Right atrium auricular region (tissue), 2 donors: ENCODE measurements at regions not wholly inside any gene's neighbourhood (a gene's known extent, or its start where the extent isn't known, plus 50 kb on each side); places are given as distances from the start of the nearest gene placed in this dataset.

ENCODE experiments used
- DNase-seq: peaks from one replicate; pipeline ENCODE4 v3.0.0-alpha.2; 2019; ENCODE audit warnings: low spot score
- H3K27ac ChIP-seq, 2 donors: fragments of 200-600 bp; sonication (generic); 1 replicate in 1 of 2; 2 replicates in 1 of 2; pipeline ENCODE4 v1.5.1; 2016 to 2019
- H3K27me3 ChIP-seq, 2 donors: fragments of 200-600 bp; sonication (generic); one replicate each; pipeline versions ENCODE4 v1.5.1 to v1.6.0; 2017 to 2019
- H3K36me3 ChIP-seq: fragments of 200-600 bp; sonication (generic); one replicate; pipeline ENCODE4 v1.5.1; 2016
- H3K4me1 ChIP-seq, 2 donors: fragments of 200-600 bp; sonication (generic); one replicate each; pipeline versions ENCODE4 v1.5.1 to v1.6.0; 2017 to 2019
- H3K4me3 ChIP-seq, 2 donors: fragments of 200-600 bp; sonication (generic); 1 replicate in 1 of 2; 2 replicates in 1 of 2; pipeline ENCODE4 v1.5.1; 2017 to 2019; ENCODE audit warnings: mild to moderate bottlenecking in 1 of 2, moderate library complexity in 1 of 2
- H3K9me3 ChIP-seq, 2 donors: fragments of 200-600 bp; sonication (generic); one replicate each; pipeline ENCODE4 v1.5.1; 2019
- CTCF ChIP-seq, 2 donors: fragments of 200-600 bp; sonication (generic); IDR thresholded peaks; one replicate each; pipeline ENCODE4 v1.5.1; 2019; ENCODE audit warnings: antibody characterized with exemption in 2 of 2

- H3K27me3 ChIP-seq = no peaks in the 10 kb centered on the region
- no peak for DNase-seq
- H3K4me3 ChIP-seq = no peak overlapping the region
- H3K9me3 ChIP-seq = no peaks in the 10 kb centered on the region
- TF ChIP-seq CTCF (IDR thresholded peaks at IDR 0.05) = no peak
- no peak overlapping the region for H3K27ac ChIP-seq
- no peaks in the 10 kb centered on the region for H3K4me1 ChIP-seq
- no peaks in the 10 kb centered on the region for H3K36me3 ChIP-seq
Measured at GRCh38 chr18:73163236-73163635, 295.4 kb upstream of the NETO1 start.

- Histone ChIP-seq H3K4me3 (no peak overlapping the region), H3K4me1 (no peaks in the 10 kb centered on the region), H3K27me3 (no peaks in the 10 kb centered on the region), H3K27ac (no peak overlapping the region), H3K36me3 (no peaks in the 10 kb centered on the region), H3K9me3 (no peaks in the 10 kb centered on the region)
- no peak for DNase-seq
- no peak for TF ChIP-seq CTCF (IDR thresholded peaks at IDR 0.05)
Measured at GRCh38 chr18:73156117-73156516, 288.3 kb upstream of the NETO1 start.

- no peaks in the 10 kb centered on the region for H3K36me3 ChIP-seq
- no peaks in the 10 kb centered on the region for H3K27me3 ChIP-seq
- no peak overlapping the region for H3K4me3 ChIP-seq
- no peak for DNase-seq
- TF ChIP-seq CTCF (IDR thresholded peaks at IDR 0.05) = no peak
- no peak overlapping the region for H3K27ac ChIP-seq
- H3K4me1 ChIP-seq = no peaks in the 10 kb centered on the region
- no peaks in the 10 kb centered on the region for H3K9me3 ChIP-seq
Measured at GRCh38 chr18:73153271-73153670, 285.5 kb upstream of the NETO1 start.

GRCh38 chr18:73151086-73151485 lies 283.3 kb upstream of the NETO1 start:
- Histone ChIP-seq H3K9me3 (no peaks in the 10 kb centered on the region), H3K4me1 (no peaks in the 10 kb centered on the region), H3K27me3 (no peaks in the 10 kb centered on the region), H3K36me3 (no peaks in the 10 kb centered on the region), H3K4me3 (no peak overlapping the region), H3K27ac (no peak overlapping the region)
- no peak for TF ChIP-seq CTCF (IDR thresholded peaks at IDR 0.05)
- DNase-seq = no peak

- no peak for DNase-seq
- Histone ChIP-seq H3K27ac (no peak overlapping the region), H3K4me3 (no peak overlapping the region), H3K4me1 (no peaks in the 10 kb centered on the region), H3K9me3 (no peaks in the 10 kb centered on the region), H3K36me3 (no peaks in the 10 kb centered on the region), H3K27me3 (no peaks in the 10 kb centered on the region)
- TF ChIP-seq CTCF (IDR thresholded peaks at IDR 0.05) = no peak
Measured at GRCh38 chr18:73150199-73150598, 282.4 kb upstream of the NETO1 start.

- no peak for DNase-seq
- Histone ChIP-seq H3K9me3 (no peaks in the 10 kb centered on the region), H3K36me3 (no peaks in the 10 kb centered on the region), H3K27ac (no peak overlapping the region), H3K4me1 (no peaks in the 10 kb centered on the region), H3K4me3 (no peak overlapping the region), H3K27me3 (no peaks in the 10 kb centered on the region)
- TF ChIP-seq CTCF (IDR thresholded peaks at IDR 0.05) = no peak
Measured at GRCh38 chr18:73147590-73147989, 279.8 kb upstream of the NETO1 start.
